ENCODE measurements at regions not wholly inside any gene's neighbourhood (a gene's known extent, or its start where the extent isn't known, plus 50 kb on each side); places are given as distances from the start of the nearest gene placed in this dataset.

DNA sequence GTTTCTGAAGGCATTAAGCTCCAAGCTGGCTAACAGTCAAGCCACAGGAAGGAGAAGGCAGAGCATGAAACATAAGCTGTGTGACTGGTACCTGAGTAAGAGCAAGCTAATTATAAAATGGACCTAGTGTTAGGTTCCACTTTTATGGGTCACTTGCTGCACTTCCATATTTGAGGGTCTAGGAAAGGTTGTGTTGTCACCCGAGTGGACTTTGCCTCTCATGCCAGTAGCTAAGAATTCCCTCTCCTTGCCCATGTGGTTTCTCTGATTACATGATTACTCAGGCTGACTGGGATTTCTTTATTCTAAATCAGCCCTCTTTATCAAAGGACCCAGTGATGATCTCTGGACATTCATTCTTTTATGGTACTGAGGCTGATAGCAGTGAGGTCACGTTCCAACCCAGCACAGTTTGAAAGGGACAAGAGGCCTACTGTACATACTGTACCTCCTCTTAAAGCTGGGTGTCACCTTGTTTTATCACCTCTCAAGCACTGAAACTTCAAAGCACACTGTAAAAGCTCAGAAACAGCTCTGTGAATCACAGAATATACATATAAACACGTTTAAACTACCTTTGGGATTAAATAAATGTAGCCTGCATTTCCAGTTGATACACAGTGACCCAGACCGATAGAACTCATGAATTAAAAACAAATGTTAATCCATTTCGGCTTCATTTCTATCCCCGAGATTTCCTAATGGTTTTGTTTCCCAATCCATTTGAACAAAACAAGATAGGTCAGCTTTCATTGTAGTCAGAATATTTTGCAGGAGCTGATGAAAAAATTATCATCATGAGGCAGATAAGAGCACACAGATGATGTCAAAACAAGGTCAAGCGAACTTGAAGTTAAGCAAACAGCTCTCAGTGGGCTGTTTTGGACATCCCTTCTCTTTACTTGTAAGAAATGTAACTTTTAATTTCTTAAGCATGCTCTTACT, 96.5 kb downstream of the ALDH8A1 start:
- no peak overlapping the region for H2BK12ac ChIP-seq (ENCODE audit: low read length)
- no CpG with 5 or more reads among the region's 7 CpGs for WGBS, 2 donors (ENCODE audit: extremely low coverage in 2 of 2, insufficient read length in 2 of 2, insufficient replicate concordance in 1 of 2)
- no peak overlapping the region for H3K4me2 ChIP-seq (ENCODE audit: insufficient read depth, low read length, poor library complexity, severe bottlenecking)
- no peak overlapping the region for H3K4me3 ChIP-seq (ENCODE audit: low read length in 2 of 2)
- no peak overlapping the region for H2BK120ac ChIP-seq (ENCODE audit: low read depth, low read length)
- no peaks in the 10 kb centered on the region for H3K36me3 ChIP-seq (replicated peaks in 1 of 2; ENCODE audit: control insufficient read depth in 2 of 2, insufficient read depth in 2 of 2, low read length in 2 of 2)
- no peak for DNase-seq (ENCODE audit: low spot score)
- H4K8ac ChIP-seq (ENCODE audit: low read depth, low read length), result no peak overlapping the region
- H3K4me1 ChIP-seq (ENCODE audit: control insufficient read depth in 2 of 2, insufficient read depth in 1 of 2, low read depth in 1 of 2, low read length in 2 of 2), result peaks cover 0 to 6% of the 10 kb centered on the region in 2 donors
- no peaks in the 10 kb centered on the region for H3K9me3 ChIP-seq (replicated peaks in 1 of 2; ENCODE audit: control insufficient read depth in 2 of 2, insufficient read depth in 1 of 2, low read depth in 1 of 2, low read length in 2 of 2)
- no peaks in the 10 kb centered on the region for H3K27me3 ChIP-seq (ENCODE audit: control insufficient read depth in 3 of 3, insufficient read depth in 3 of 3, low read depth in 1 of 3, low read length in 3 of 3)
- H3K27ac ChIP-seq (replicated peaks; ENCODE audit: low read length), result no peak overlapping the region
- H2AK5ac ChIP-seq (ENCODE audit: low read depth, low read length), result no peak overlapping the region
- no peak overlapping the region for H3K18ac ChIP-seq (ENCODE audit: low read length)
- no peaks in the 10 kb centered on the region for H3K79me1 ChIP-seq (ENCODE audit: low read depth, low read length)
- no peak overlapping the region for H2BK5ac ChIP-seq (ENCODE audit: low read length)
- no peak overlapping the region for H4K91ac ChIP-seq (ENCODE audit: low read depth, low read length, poor library complexity)
- no peak overlapping the region for H2BK15ac ChIP-seq (ENCODE audit: low read length)
- H3K4ac ChIP-seq (ENCODE audit: low read length), result no peak overlapping the region
- H3K9ac ChIP-seq (ENCODE audit: low read depth, low read length, poor library complexity), result no peak overlapping the region
- no peak overlapping the region for H3K14ac ChIP-seq (ENCODE audit: low read length)
- no peak overlapping the region for H2AFZ ChIP-seq (ENCODE audit: low read length)
- no peak overlapping the region for H3K23ac ChIP-seq (ENCODE audit: low read depth, low read length, poor library complexity)

DNA sequence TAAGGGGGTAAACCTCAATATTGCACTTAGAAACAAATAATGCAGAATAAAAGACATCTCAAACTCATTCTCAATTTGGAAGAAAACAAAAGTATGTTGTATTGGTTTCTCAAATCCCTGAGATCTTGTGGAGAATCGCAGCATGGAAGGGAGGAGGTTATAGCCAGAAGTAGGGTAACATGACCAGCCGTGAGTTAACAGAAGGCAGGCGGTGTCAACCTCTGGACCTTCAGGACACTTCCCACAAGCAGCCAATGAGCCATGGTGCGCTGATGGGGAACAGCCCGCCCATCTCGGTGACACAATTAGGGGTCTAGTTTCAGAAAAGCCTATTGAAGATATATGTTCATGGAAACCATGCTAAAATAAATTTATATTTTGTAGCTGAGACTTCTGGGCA, 98.4 kb downstream of the ALDH8A1 start:
- Histone ChIP-seq H2BK5ac (ENCODE audit: low read length) (no peak overlapping the region), H3K4me2 (ENCODE audit: insufficient read depth, low read length, poor library complexity, severe bottlenecking) (no peak overlapping the region), H3K27me3 (ENCODE audit: control insufficient read depth in 3 of 3, insufficient read depth in 3 of 3, low read depth in 1 of 3, low read length in 3 of 3) (no peaks in the 10 kb centered on the region), H4K91ac (ENCODE audit: low read depth, low read length, poor library complexity) (no peak overlapping the region), H2AFZ (ENCODE audit: low read length) (no peak overlapping the region), H3K4ac (ENCODE audit: low read length) (no peak overlapping the region), H3K27ac (replicated peaks; ENCODE audit: low read length) (no peak overlapping the region), H3K18ac (ENCODE audit: low read length) (no peak overlapping the region), H2BK15ac (ENCODE audit: low read length) (no peak overlapping the region), H3K79me1 (ENCODE audit: low read depth, low read length) (no peaks in the 10 kb centered on the region), H2BK12ac (ENCODE audit: low read length) (no peak overlapping the region), H2AK5ac (ENCODE audit: low read depth, low read length) (no peak overlapping the region), H3K9me3 (replicated peaks in 1 of 2; ENCODE audit: control insufficient read depth in 2 of 2, insufficient read depth in 1 of 2, low read depth in 1 of 2, low read length in 2 of 2) (no peaks in the 10 kb centered on the region), H3K9ac (ENCODE audit: low read depth, low read length, poor library complexity) (no peak overlapping the region), H4K8ac (ENCODE audit: low read depth, low read length) (no peak overlapping the region), H3K14ac (ENCODE audit: low read length) (no peak overlapping the region), H3K4me1 (ENCODE audit: control insufficient read depth in 2 of 2, insufficient read depth in 1 of 2, low read depth in 1 of 2, low read length in 2 of 2) (peaks cover 0 to 6% of the 10 kb centered on the region in 2 donors), H3K4me3 (ENCODE audit: low read length in 2 of 2) (no peak overlapping the region), H2BK120ac (ENCODE audit: low read depth, low read length) (no peak overlapping the region), H3K23ac (ENCODE audit: low read depth, low read length, poor library complexity) (no peak overlapping the region), H3K36me3 (replicated peaks in 1 of 2; ENCODE audit: control insufficient read depth in 2 of 2, insufficient read depth in 2 of 2, low read length in 2 of 2) (no peaks in the 10 kb centered on the region)
- no peak for DNase-seq (ENCODE audit: low spot score)
- WGBS, 2 donors (ENCODE audit: extremely low coverage in 2 of 2, insufficient read length in 2 of 2, insufficient replicate concordance in 1 of 2), result no CpG with 5 or more reads among the region's 6 CpGs

- Histone ChIP-seq H3K14ac (ENCODE audit: low read length) (no peak overlapping the region), H3K27me3 (ENCODE audit: control insufficient read depth in 3 of 3, insufficient read depth in 3 of 3, low read depth in 1 of 3, low read length in 3 of 3) (no peaks in the 10 kb centered on the region), H3K9ac (ENCODE audit: low read depth, low read length, poor library complexity) (no peak overlapping the region), H3K36me3 (replicated peaks in 1 of 2; ENCODE audit: control insufficient read depth in 2 of 2, insufficient read depth in 2 of 2, low read length in 2 of 2) (no peaks in the 10 kb centered on the region), H3K23ac (ENCODE audit: low read depth, low read length, poor library complexity) (no peak overlapping the region), H3K4me1 (ENCODE audit: control insufficient read depth in 2 of 2, insufficient read depth in 1 of 2, low read depth in 1 of 2, low read length in 2 of 2) (peaks cover 0 to 6% of the 10 kb centered on the region in 2 donors), H4K8ac (ENCODE audit: low read depth, low read length) (no peak overlapping the region), H4K91ac (ENCODE audit: low read depth, low read length, poor library complexity) (no peak overlapping the region), H3K4me3 (ENCODE audit: low read length in 2 of 2) (no peak overlapping the region), H2BK120ac (ENCODE audit: low read depth, low read length) (no peak overlapping the region), H2AFZ (ENCODE audit: low read length) (peak overlapping the region; percentile 64), H3K27ac (replicated peaks; ENCODE audit: low read length) (no peak overlapping the region), H3K4ac (ENCODE audit: low read length) (no peak overlapping the region), H2BK12ac (ENCODE audit: low read length) (no peak overlapping the region), H2AK5ac (ENCODE audit: low read depth, low read length) (no peak overlapping the region), H3K9me3 (replicated peaks in 1 of 2; ENCODE audit: control insufficient read depth in 2 of 2, insufficient read depth in 1 of 2, low read depth in 1 of 2, low read length in 2 of 2) (no peaks in the 10 kb centered on the region), H3K79me1 (ENCODE audit: low read depth, low read length) (no peaks in the 10 kb centered on the region), H2BK15ac (ENCODE audit: low read length) (no peak overlapping the region), H3K4me2 (ENCODE audit: insufficient read depth, low read length, poor library complexity, severe bottlenecking) (no peak overlapping the region), H3K18ac (ENCODE audit: low read length) (no peak overlapping the region), H2BK5ac (ENCODE audit: low read length) (no peak overlapping the region)
- DNase-seq (ENCODE audit: low spot score), result no peak
- WGBS, 2 donors (ENCODE audit: extremely low coverage in 2 of 2, insufficient read length in 2 of 2, insufficient replicate concordance in 1 of 2), result no CpG with 5 or more reads among the region's 11 CpGs
Measured at GRCh38 chr6:134850721-134851305, 99.1 kb downstream of the ALDH8A1 start.

DNA sequence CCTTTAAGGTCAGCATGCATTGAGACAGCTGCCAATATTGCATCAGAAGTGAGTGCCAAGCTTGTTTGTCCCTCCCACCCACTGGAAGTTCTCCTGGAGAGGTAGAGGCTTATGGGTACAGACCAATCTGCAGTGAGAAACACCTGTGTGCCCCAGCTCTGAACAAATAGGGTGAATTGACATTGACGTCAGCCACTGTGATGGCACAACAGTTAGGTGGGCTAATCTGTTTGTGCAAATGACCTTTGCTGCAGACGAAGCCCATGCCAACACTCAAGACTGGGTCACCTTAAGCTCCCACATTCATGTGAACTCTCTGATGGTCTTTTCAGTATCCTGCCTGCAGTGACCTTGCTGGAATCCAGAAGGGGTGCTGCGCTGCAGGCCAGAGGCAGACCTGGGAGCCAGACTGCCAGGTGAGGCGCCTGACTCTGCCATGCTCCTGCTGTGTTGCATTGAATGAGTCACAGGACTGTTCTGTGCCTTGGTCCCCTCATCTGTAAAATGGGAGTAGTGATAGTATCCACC, 99.9 kb downstream of the ALDH8A1 start:
- Histone ChIP-seq H3K4ac (ENCODE audit: low read length) (no peak overlapping the region), H2AFZ (ENCODE audit: low read length) (no peak overlapping the region), H3K4me1 (ENCODE audit: control insufficient read depth in 2 of 2, insufficient read depth in 1 of 2, low read depth in 1 of 2, low read length in 2 of 2) (peaks cover 0 to 6% of the 10 kb centered on the region in 2 donors), H3K4me3 (ENCODE audit: low read length in 2 of 2) (no peak overlapping the region), H2BK12ac (ENCODE audit: low read length) (no peak overlapping the region), H3K27me3 (ENCODE audit: control insufficient read depth in 3 of 3, insufficient read depth in 3 of 3, low read depth in 1 of 3, low read length in 3 of 3) (no peaks in the 10 kb centered on the region), H3K9ac (ENCODE audit: low read depth, low read length, poor library complexity) (no peak overlapping the region), H3K4me2 (ENCODE audit: insufficient read depth, low read length, poor library complexity, severe bottlenecking) (no peak overlapping the region), H3K79me1 (ENCODE audit: low read depth, low read length) (no peaks in the 10 kb centered on the region), H3K36me3 (replicated peaks in 1 of 2; ENCODE audit: control insufficient read depth in 2 of 2, insufficient read depth in 2 of 2, low read length in 2 of 2) (no peaks in the 10 kb centered on the region), H4K91ac (ENCODE audit: low read depth, low read length, poor library complexity) (no peak overlapping the region), H2BK15ac (ENCODE audit: low read length) (no peak overlapping the region), H3K27ac (replicated peaks; ENCODE audit: low read length) (no peak overlapping the region), H2BK120ac (ENCODE audit: low read depth, low read length) (no peak overlapping the region), H2BK5ac (ENCODE audit: low read length) (no peak overlapping the region), H3K14ac (ENCODE audit: low read length) (no peak overlapping the region), H3K23ac (ENCODE audit: low read depth, low read length, poor library complexity) (peak overlapping the region; percentile 29), H3K9me3 (replicated peaks in 1 of 2; ENCODE audit: control insufficient read depth in 2 of 2, insufficient read depth in 1 of 2, low read depth in 1 of 2, low read length in 2 of 2) (no peaks in the 10 kb centered on the region), H4K8ac (ENCODE audit: low read depth, low read length) (no peak overlapping the region), H3K18ac (ENCODE audit: low read length) (peak overlapping the region; percentile 2), H2AK5ac (ENCODE audit: low read depth, low read length) (no peak overlapping the region)
- no peak for DNase-seq (ENCODE audit: low spot score)
- WGBS, 2 donors (ENCODE audit: extremely low coverage in 2 of 2, insufficient read length in 2 of 2, insufficient replicate concordance in 1 of 2), result no CpG with 5 or more reads among the region's 4 CpGs

All from neuronal stem cell (in vitro differentiated cells).